GM21367 (cell line): ENCODE measurements at regions not wholly inside any gene's neighbourhood (a gene's known extent, or its start where the extent isn't known, plus 50 kb on each side); places are given as distances from the start of the nearest gene placed in this dataset.
"Not testable (repeated sequence)": the region's sequence is repeated elsewhere in the genome, so short reads cannot be mapped to it uniquely, and the experiment has no call there.

ENCODE experiments used
- ATAC-seq: cut with Tn5 transposase; IDR thresholded peaks from one replicate; pipeline ENCODE4 v1.9.1; 2021; ENCODE audit not compliant: unreplicated experiment

GRCh38 chr4:118410138-118410537, 57.3 kb upstream of the PRSS12 start:
- ATAC-seq, result no peak

- ATAC-seq, result no peak
These were observed 64.5 kb upstream of the PRSS12 start for GRCh38 chr4:118417325-118417724.

- not testable (repeated sequence) for ATAC-seq
These were observed 65.0 kb upstream of the PRSS12 start for GRCh38 chr4:118417800-118418199.

DNA sequence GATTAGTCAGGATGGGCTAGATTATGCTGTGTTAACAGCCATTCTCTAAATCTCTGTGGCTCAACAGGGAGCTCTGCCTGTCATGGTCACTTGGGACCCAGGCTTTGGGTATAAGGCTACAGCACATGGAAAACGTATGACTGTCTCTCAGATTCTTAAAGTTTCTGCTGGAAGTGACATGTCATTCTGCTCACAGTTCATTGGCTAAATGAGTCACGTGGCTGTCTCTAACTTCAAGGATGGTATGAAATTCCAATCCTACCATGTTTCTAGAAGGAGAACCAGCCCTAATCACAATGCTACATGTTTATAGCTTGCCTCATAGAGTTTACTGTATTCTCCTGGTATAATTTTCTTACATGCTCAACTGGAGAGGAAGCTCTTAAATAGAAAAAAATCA, 65.6 kb upstream of the PRSS12 start:
- not testable (repeated sequence) for ATAC-seq

DNA sequence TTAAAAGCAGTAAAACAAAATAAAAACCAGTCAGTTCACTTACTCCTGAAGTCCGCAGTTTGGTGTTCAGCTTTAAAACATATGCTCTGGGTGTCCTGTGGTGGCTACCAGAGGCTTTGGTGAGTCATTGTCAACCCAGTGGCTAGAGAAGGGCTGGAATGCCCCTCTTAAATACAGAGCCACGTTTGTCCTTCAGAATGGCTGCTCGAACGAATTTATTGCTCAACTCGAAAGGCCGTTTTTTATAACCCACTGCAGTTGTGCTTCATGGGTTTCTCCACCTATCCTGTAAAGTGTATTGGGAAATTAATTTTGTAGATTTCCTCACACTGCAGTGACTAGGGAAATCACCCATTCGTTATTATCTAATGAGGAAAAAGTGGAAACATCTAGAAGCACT, 66.8 kb upstream of the PRSS12 start:
- ATAC-seq, result not testable (repeated sequence)

GRCh38 chr4:118424062-118424461, 71.3 kb upstream of the PRSS12 start:
- not testable (repeated sequence) for ATAC-seq

DNA sequence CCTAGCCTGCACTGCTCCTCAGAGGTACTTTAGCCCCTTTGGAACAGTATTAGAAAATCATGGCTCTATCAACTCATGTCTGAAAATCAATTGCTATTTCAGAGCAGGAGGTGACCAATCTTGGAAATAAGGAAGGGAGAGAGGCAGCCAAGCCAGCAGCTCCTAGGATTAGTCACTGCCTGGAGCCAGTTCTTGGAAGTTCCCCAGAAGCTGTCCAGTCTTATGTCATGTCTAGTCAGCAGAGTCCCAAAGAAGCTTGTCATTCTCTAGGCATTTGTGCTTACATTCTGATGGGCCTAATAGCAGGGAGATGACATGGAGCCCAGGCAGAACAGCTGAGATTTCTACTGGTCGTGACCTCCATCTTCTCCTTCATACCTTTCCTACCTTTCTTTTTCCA, 76.1 kb upstream of the PRSS12 start:
- not testable (repeated sequence) for ATAC-seq

DNA sequence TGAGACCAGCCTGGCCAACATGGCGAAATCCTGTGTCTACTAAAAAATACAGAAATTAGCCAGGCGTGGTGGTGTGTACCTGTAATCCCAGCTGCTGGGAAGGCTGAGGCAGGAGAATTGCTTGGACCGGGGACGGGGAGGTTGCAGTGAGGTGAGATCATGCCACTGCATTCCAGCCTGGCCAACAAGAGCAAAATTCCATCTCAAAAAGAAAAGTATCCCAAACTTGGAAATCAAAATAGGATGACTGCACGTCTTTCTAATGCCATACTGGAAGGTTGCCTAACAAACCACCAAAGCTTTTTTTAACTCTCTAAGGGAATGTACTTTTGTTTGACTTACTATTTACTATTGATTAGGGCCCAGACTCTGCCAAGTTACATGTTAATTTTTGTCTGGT, 79.6 kb upstream of the PRSS12 start:
- not testable (repeated sequence) for ATAC-seq

- not testable (repeated sequence) for ATAC-seq
These were observed 81.0 kb upstream of the PRSS12 start for GRCh38 chr4:118433612-118434375.

GRCh38 chr4:118435415-118435814, 82.6 kb upstream of the PRSS12 start:
- ATAC-seq, result not testable (repeated sequence)

- not testable (repeated sequence) for ATAC-seq
These were observed 89.5 kb upstream of the PRSS12 start for GRCh38 chr4:118442115-118442837.

- not testable (repeated sequence) for ATAC-seq
These were observed 94.6 kb upstream of the PRSS12 start for GRCh38 chr4:118447397-118447796.

GRCh38 chr4:118454857-118455256, 102.1 kb upstream of the PRSS12 start:
- ATAC-seq, result not testable (repeated sequence)

DNA sequence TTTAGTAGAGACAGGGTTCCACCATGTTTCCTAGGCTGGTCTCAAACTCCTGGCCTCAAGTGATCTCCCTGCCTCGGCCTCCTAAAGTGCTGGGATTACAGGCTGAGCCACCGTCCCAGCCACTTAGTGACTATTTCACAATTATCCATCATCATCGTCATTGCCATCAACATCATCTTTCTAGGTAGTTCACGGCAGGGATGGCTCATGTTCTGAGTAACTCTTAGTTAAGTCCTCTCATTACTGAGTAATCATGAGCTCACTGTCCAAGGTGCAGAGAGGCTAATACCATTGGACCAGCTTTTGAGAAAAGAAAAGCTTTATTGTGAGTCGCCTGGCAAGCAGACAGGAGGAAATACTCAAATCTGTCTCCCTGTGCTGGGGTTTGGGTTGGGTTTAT, 108.6 kb upstream of the PRSS12 start:
- ATAC-seq, result not testable (repeated sequence)

DNA sequence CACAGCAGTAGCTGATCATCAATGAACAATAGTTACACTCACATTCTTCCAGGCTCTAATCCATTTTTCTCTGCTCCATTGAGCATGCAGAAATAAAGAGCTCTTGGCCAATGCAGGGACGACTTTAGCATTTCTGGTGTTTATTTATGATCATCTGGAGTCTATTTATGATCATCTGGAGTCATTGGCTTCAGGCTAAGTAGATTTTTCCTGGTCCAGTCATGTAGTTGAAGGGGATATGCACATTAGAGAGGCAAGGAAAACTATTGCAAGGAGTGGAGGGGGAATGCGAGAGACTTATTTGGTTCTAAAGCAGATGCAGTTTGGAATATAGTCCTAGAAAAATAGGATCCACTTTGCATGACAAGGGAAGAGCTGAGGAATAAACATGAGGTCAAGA, 113.0 kb upstream of the PRSS12 start:
- not testable (repeated sequence) for ATAC-seq

DNA sequence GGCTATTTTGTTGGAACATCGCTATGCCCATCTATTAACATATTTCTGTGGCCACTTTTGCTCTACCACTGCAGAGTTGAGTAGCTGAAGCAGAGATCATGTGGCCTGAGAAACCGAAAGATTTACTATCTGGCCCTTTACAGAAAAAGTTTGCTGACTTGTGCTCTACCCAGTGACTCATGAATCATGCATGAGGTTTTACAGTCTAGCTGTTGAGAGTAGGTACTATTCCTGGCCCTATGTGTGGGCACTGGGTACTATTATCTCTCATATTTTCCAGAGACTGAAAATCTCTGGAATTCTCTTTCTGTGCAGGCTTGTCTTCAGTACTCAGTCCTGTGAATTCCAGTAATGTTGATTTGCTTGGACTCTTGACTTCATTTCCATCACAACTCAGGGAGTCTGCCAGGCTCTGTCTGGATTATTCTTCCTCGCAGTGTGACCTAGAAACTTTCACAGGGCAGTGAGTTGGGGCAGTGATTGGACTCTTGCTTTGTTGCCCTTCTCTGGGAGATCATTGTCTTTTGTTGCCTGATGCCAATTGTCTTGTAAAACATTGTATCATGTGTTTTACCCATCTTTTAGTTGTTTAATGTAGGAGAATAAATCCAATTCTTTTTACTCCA, 121.3 kb upstream of the PRSS12 start:
- not testable (repeated sequence) for ATAC-seq

DNA sequence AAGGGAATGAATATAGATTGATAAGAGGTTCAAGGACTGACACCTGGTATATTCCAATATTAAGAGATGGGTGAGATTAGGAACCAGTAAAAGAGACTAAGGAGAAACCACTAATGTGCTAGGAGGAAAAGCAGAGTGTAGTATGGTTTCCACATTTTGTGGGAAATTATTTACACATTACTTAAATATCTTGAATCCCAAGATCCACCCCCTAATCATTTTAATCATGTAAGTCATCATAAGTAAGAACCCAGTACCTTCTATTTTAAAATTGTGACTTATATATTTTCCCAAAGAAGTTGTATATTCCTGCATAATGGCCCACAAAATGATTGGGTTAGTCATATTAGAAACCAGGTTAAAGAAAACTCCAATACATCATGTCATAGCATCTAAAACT, 122.0 kb upstream of the PRSS12 start:
- not testable (repeated sequence) for ATAC-seq

DNA sequence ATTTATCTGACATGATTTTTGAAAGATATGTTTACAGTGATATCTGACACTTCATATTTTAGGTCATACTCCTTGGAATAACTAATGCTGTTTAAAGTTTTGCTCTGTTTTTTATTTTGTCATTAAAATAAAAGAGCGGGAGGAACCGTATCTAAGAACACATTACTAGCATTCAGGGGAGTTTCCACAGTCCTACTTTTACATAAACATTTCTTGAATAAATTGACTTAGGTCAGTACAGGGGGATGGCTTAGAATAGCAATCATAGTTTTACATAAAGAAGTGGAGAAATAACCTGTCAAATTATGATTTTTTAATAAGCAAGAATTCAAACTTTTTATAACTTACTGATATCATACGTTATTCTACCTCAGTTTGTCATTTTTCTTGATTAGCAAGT, 123.1 kb upstream of the PRSS12 start:
- ATAC-seq, result not testable (repeated sequence)

GRCh38 chr4:118477826-118478225, 125.0 kb upstream of the PRSS12 start:
- ATAC-seq, result not testable (repeated sequence)

- ATAC-seq, result not testable (repeated sequence)
These were observed 133.1 kb upstream of the PRSS12 start for GRCh38 chr4:118485801-118486314.

GRCh38 chr4:118492963-118493362, 140.2 kb upstream of the PRSS12 start:
- not testable (repeated sequence) for ATAC-seq
